Cardiac muscle cell (in vitro differentiated cells and primary cell): ENCODE measurements at regions not wholly inside any gene's neighbourhood (a gene's known extent, or its start where the extent isn't known, plus 50 kb on each side); places are given as distances from the start of the nearest gene placed in this dataset.

Experiments
- DNase-seq, 2 donors: peaks; one replicate each; pipeline versions ENCODE4 v3.0.0 to v3.0.0-alpha.2; 2010 to 2017; ENCODE audit warnings: low read depth in 1 of 2, low spot score in 1 of 2
- H3K27ac ChIP-seq: fragments of 200-600 bp; sonication (generic); 2 replicates; pipeline ENCODE4 v1.5.1; 2016
- H3K27me3 ChIP-seq: fragments of 200-600 bp; sonication (generic); 2 replicates; pipeline ENCODE4 v1.6.0; 2016; ENCODE audit warnings: control low read depth
- H3K36me3 ChIP-seq: fragments of 200-600 bp; sonication (generic); 2 replicates; pipeline ENCODE4 v1.5.1; 2016; ENCODE audit warnings: control low read depth
- H3K4me1 ChIP-seq: fragments of 200-600 bp; sonication (generic); 2 replicates; pipeline ENCODE4 v1.8.1; 2017; ENCODE audit warnings: low read depth, mild to moderate bottlenecking, mixed run types
- H3K4me3 ChIP-seq: fragments of 200-600 bp; sonication (generic); 2 replicates; pipeline ENCODE4 v1.5.1; 2016; ENCODE audit warnings: mild to moderate bottlenecking
- H3K9me3 ChIP-seq: fragments of 200-600 bp; sonication (generic); 2 replicates; pipeline ENCODE4 v1.5.1; 2017; ENCODE audit warnings: low read depth, mild to moderate bottlenecking, control low read depth
- CTCF ChIP-seq: IDR thresholded peaks from 2 replicates; pipeline ENCODE4 v1.5.1; 2012; ENCODE audit warnings: low read depth, mild to moderate bottlenecking, low read length

GRCh38 chr20:40176098-40176841, 512.8 kb downstream of the MAFB start:
- DNase-seq = no peak
- Histone ChIP-seq H3K4me1 (no peaks in the 10 kb centered on the region), H3K4me3 (no peak overlapping the region), H3K27ac (no peak overlapping the region), H3K27me3 (no peaks in the 10 kb centered on the region), H3K36me3 (no peaks in the 10 kb centered on the region), H3K9me3 (no peaks in the 10 kb centered on the region)
- TF ChIP-seq CTCF = no peak

- TF ChIP-seq CTCF = no peak
- DNase-seq = no peak
- Histone ChIP-seq H3K36me3 (no peaks in the 10 kb centered on the region), H3K27ac (no peak overlapping the region), H3K4me1 (no peaks in the 10 kb centered on the region), H3K27me3 (no peaks in the 10 kb centered on the region), H3K4me3 (no peak overlapping the region), H3K9me3 (no peaks in the 10 kb centered on the region)
Observed at GRCh38 chr20:40175296-40175695, 513.7 kb downstream of the MAFB start.

- no peak overlapping the region for H3K4me3 ChIP-seq
- DNase-seq = no peak
- no peaks in the 10 kb centered on the region for H3K9me3 ChIP-seq
- H3K4me1 ChIP-seq = no peaks in the 10 kb centered on the region
- no peak for TF ChIP-seq CTCF
- H3K27ac ChIP-seq = no peak overlapping the region
- no peaks in the 10 kb centered on the region for H3K36me3 ChIP-seq
- H3K27me3 ChIP-seq = no peaks in the 10 kb centered on the region
Observed at GRCh38 chr20:40173872-40174271, 515.2 kb downstream of the MAFB start.

GRCh38 chr20:40168981-40169620, 519.9 kb downstream of the MAFB start:
- no peaks in the 10 kb centered on the region for H3K36me3 ChIP-seq

GRCh38 chr20:40161391-40161790, 527.6 kb downstream of the MAFB start:
- no peak for DNase-seq
- H3K4me1 ChIP-seq = no peaks in the 10 kb centered on the region
- no peaks in the 10 kb centered on the region for H3K27me3 ChIP-seq
- no peaks in the 10 kb centered on the region for H3K9me3 ChIP-seq
- no peak overlapping the region for H3K4me3 ChIP-seq
- no peak overlapping the region for H3K27ac ChIP-seq
- no peaks in the 10 kb centered on the region for H3K36me3 ChIP-seq
- TF ChIP-seq CTCF = no peak

More at GRCh38 chr20:40168981-40169620, 519.9 kb downstream of the MAFB start:
- Histone ChIP-seq H3K4me1 (no peaks in the 10 kb centered on the region), H3K27me3 (no peaks in the 10 kb centered on the region), H3K4me3 (no peak overlapping the region), H3K9me3 (no peaks in the 10 kb centered on the region), H3K27ac (no peak overlapping the region)
- no peak for DNase-seq
- no peak for TF ChIP-seq CTCF
